Globus pallidus (tissue), 1 donor: ENCODE measurements at regions not wholly inside any gene's neighbourhood (a gene's known extent, or its start where the extent isn't known, plus 50 kb on each side); places are given as distances from the start of the nearest gene placed in this dataset.

ENCODE experiments used
- DNase-seq: peaks from one replicate; pipeline ENCODE4 v3.0.0-alpha.2; 2015; ENCODE audit warnings: low spot score

DNA sequence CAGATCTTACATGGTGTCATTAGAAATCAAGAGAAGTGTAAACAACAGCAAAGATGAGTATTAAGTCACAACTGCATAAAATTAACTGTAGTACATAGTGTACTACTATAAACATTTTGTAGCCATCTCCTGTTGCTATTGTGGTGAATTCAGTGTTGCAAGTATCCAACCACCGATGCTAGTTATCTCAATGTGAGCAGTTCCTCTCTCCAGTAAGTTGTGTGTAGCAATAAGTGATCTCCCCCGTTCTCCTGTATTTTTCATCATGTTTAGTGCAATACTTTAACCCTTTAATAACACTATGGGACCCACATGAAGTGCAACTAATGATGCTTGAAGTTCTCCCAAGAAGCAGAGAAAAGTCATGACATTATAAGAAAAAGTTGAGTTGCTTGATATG, 264.7 kb upstream of the KCNH8 start:
- no peak for DNase-seq

DNA sequence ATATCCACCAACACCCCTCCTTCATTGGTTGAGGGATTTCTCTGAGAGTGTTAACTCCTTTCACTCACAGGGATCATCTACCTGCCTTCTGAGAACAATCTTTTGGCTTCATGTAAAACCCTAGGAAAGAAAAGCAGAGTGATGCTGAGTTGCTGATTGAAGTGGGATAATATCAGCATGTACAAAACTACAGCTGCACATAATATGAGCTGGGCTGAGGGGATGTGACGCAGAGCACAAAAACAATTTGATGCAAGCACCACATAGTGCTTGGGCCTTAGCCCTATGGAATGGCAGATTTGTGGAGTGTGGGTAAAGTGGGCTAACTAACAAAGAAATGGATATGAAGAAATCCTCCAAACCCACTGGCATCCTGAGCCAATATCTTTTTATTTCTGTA, 267.6 kb upstream of the KCNH8 start:
- no peak for DNase-seq

DNA sequence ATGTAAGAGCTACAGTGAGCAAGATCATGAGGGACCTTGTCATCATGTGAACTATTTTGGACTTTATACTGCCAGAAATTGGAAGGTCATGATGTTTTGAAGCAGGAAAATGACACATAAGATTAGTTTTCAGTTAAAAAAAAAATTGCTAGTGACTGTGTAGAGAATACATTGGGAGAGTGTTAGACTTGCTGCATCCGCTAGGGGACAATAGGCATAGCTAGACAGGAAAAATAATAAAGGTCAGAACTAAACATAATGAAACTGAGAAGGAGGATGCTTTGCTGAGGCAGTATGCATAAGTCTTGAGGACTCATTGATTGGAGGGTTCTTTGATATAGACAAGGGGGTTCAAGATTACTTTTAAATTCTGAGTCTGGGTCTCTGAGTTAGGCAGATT, 275.8 kb upstream of the KCNH8 start:
- no peak for DNase-seq

DNA sequence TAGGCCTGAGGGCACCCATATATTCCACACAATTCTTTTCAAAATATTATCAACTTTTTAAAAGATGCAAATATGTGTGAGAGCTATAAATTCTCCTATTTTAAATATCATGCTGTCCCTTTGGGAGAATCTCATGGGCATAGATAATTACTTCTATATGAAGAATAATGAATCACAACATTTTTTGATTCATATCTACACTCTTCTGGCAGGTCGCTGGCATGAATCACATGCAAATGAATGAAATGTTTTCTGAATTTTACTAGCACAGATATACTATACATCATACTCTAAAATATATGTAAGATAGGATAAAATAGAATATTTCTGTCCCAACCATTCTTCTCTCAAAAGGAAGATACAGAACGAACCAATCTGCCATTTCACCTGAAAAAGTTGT, 277.7 kb upstream of the KCNH8 start:
- no peak for DNase-seq

DNA sequence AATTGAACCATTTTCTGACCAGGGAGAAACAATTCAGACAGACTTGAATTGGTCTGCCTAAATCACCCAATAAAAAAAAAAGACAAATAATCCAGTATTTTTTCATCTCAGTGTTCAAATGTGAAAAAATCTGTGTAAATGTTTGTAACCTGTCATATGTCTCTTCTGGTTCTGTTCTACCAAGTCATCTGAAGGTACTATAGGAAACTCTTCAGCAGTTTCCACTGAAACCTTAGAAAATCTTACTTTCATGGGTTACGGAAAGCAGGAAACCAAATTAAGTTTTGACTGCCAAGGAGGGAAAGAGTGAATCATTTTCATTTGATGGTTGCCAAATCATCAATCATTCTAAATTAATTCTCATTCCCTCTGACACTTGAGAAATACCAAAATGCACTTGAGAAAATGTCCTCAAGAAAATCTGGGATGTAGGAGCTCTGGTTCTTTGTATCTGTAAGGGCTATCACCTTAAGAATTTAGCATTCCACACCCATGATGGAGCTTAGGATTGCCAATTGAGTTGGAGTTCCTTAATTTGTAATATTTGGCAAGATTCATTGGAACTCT, 278.2 kb upstream of the KCNH8 start:
- DNase-seq, result no peak

DNA sequence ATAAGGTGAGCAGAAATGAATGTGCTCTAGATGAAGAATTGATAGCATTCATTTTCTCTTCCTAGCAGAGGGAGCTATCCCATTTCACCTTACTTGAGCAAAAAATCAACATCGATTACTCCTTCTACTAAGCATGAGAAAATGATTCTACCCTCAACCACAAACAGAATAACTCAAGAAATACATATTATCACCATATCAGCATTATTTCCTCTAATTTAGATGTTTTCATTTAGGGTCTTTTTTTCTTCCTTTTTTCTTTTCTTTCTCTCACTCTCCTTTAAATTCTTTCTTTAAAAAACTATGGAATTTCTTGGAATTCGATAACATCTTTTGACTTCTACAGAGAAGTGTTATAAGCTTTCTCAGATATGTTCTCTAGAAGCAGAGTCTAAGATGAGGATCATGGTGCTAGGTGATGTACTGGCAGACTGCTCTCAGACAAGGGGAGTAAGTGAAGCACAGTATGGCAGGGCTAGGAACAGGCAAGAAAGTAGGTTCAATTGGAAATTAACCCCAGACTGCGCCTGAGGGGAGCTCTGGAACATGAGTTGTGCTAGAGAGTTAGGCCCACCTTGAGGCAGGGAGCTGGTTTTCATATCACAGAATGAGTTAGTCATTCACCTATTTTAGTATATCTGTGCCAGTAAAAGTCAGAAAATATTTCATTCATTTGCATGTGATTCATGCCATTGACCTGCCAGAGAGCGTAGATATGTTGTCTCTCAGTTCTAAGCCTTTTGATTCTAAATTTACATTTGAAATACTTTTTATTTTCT, 279.2 kb upstream of the KCNH8 start:
- no peak for DNase-seq

DNA sequence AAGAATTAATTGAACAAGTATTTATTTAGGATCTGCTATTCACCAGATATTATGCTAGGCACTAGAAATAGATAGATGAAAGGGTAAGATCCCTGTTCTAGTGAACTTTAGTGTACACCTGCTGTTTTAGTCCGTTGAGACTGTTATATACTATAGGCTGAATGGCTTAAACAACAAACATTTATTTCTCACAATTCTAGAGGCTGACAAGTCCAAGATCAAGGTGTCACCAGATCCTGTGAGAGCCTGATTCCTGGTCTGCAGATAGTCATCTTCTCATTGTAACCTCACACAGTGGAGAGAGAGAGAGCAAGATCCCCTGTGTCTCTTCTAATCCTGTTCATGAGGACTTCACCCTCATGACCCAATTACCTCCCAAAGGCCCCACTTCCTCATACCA, 281.4 kb upstream of the KCNH8 start:
- no peak for DNase-seq

DNA sequence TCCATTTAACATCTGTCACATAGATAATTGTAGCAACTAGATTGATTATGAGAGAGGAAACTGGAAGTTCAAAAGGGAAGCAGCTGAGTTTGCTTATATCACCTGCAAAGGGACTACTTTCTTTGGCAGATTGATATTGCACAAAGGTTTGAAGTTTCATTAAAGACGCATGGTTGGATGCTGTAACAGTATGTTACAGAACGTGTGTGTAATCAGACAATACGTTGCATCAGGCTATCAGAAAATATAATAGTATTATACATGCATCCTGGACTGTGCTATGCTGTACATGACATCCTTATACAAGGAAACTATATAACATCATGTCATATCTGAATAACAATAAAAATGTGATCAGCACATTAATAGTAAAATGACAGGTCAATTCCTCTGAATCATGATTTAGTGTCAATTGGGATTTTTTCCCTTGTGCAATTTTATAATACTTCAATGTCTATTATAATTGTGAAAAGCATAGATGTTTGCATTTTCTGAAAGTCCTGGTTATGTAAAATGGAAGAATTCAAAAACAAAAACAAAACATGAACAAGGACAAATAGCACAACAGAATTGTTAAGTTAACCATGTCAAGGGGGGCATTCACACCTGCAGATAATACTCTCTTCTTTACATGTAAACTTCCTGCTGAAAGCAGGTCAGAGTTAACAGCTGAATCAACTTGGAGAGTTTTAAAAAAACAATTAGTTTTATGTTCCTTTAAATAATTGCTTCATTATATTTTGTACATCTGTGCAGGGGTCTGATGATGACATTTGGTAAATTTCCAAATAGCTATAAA, 283.2 kb upstream of the KCNH8 start:
- no peak for DNase-seq

DNA sequence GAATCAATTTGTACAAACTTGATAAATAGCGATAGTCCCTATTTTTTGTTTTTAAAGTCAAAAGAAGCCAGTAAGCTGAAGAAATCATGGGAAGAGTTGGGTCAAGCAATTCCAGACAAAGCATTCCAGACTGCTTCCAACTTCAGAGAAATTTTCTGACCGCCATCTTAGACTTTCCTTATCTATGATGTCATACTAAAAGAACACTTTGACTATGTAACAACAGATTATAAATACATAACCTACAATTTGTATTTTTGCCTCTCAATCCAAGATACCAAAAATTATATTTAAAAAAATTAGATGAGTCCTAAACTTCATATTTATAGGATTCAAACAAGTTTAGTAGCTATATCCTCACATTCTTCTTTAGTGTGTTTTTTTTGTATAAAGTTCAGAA, 286.2 kb upstream of the KCNH8 start:
- DNase-seq, result no peak

GRCh38 chr3:18861137-18861536, 287.2 kb upstream of the KCNH8 start:
- DNase-seq, result no peak

- DNase-seq, result no peak
Measured at GRCh38 chr3:18853269-18853668, 295.0 kb upstream of the KCNH8 start.

DNA sequence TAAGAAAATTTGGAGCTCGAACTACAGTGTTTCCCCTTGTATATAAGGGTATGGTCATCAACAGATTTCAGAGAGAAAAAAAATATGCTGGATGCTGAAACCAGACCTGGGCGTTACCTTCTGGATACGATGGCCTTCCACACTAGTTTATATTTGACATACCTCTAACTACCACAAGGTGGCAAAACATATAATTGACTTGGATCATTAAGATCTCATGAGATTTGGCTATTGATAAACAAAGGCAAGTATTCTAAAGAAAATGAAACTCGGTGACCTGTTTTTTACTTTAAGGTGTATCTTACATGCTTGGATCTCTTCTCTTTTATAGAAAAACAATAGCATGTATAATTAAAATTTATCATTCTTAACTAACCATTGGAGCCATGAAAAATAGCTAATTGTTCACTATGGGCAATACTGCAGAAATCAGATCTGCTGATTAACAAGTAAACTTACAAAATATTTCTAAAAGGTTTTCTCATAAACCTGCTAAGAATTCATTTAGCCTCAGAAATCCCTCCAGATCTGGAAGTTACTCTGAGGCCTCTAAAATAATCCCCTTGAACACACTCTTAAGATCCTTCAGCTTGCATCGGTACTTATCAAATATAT, 300.6 kb upstream of the KCNH8 start:
- DNase-seq, result peak; percentile 2

DNA sequence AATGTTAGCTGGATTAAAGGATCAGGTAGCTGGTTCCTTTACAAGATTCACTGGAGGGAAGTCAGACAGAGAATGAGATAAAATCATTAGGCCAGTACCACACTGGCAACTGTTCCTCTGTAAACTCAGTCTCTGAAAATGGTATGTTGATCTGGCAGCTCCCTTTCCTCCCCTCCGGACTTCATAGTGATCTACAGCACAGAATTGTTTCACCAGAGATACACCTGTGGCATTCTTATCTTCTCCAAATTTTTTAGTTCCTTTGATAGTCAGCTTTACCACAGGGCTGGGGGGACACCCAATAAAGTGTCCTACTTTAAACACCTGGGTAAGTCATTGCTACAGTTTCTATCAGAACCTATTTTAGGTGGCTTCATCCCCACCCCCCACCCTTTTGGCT, 304.3 kb upstream of the KCNH8 start:
- DNase-seq, result no peak

- DNase-seq, result no peak
Measured at GRCh38 chr3:18843188-18843587, 305.1 kb upstream of the KCNH8 start.

DNA sequence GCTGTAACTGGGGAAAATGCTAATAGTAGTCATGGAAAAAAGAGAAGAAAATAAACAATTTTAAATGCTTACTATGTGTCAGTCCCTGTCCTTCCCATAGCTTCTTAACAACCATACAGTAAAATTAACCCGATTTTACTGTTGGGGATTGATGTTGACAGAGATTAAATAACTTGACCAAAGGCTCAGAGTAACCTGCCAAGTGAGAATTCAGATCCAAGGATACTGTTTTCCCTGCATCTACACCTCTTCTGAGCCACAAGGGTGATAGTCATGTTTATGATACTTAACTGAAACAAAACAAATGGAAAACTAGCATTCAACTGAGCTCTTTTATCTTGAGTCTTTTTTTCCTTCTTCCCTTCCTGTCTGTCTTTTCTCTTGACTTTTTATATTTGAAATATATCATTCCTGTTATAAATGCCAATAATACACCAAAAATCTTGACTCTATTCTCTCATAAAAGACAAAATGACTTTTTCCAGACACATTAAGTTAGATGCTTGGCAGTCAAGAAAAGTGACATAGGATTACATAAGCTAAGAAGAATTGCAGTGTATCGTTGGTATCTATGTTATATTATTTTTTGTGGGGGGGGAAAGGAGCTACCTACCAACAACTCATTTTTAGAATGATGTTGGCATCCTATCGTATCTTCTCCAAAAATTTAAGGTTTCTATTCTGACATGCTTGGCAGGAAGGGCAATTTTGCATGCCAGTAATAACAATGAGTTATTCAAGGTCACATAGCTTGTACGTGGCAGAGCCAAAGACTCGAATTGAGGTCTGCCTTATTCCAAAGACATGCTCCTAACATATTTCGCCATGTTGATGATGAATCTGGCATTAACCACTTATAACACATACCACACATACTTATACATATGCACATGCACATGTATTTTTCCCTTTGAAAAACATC, 306.6 kb upstream of the KCNH8 start:
- DNase-seq, result no peak

DNA sequence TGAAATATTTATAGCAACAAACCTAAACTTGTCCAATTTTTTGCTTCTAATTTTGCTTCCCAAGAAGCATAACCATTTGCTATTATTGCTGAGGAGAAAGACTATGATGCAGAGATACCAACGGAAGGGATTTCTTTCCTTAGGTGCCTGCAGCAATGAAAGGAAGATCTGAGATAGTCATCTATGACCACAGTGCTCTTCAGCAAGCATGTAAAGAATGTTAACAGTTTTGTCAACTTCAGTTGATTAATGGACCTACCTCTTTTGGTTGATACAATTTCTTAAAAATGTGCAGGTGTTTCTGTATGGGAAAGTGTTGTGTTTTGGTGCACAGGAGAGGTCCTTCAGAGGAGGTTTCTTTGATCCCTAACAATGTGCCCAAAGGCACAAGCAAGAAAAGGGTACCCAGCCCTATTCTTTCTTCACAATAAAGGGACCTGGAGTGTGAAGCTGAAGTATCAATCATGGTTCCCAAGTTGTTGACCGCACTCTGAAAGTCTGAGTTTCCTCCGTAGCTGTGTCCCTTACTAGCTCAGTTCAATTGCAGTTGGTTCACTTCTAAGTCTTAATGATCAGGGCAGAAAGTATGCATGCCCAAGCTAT, 307.7 kb upstream of the KCNH8 start:
- no peak for DNase-seq

DNA sequence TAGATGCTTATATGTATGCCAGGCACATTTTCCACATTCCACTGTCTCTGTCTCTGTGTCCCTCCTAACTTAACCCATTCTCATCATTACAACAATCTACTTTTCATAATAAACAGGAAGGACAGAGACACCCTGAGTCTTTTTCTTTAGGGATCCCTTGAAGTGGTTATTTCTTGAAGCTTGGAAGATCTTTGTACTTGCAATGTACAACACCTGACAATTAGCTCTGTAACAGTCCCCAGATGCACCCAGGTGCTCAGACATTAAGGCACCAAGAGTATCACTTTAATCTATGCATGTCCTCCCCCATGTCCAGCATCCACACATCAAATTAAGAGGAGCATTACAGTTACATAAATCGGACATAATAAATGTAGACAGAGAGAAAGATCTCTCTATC, 309.6 kb upstream of the KCNH8 start:
- no peak for DNase-seq

- no peak for DNase-seq
Measured at GRCh38 chr3:18837137-18837755, 311.1 kb upstream of the KCNH8 start.

DNA sequence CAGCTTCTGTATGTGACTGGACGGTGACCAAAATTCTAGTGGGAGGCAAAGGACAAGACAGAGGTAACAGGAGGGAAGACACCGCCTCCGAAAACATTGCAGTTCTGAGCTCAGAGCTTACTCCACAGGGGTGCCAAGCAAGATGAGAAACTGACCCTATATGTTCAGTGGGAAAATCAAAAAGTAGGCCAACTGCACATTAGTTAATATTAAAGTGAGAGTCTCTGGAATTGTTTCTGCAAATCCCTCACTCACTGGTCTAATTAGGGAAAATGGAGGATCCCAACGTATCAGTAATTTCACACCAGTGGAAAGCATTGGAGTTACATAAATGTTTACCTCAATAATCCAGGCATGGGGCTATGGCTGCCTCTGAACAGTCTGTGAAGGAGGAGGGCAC, 313.3 kb upstream of the KCNH8 start:
- DNase-seq, result no peak

DNA sequence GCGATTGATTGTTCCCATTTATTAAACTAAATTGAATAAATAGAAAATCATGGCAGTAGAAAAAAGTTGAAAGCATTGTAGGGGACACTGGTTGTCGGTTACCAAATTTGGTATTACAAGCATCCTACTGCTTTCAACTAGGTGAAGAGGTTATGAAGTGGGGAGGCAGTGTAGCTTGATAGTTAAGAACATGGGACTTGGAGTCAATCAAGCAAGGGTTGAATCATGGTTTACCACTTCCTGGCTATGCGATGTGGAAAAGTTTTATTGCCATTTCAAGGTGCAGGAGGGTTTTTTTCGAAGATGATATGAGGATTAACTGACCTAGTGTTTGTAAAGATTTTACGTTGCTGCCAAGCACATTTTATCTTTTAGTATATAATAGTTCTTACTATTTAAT, 318.2 kb upstream of the KCNH8 start:
- no peak for DNase-seq

DNA sequence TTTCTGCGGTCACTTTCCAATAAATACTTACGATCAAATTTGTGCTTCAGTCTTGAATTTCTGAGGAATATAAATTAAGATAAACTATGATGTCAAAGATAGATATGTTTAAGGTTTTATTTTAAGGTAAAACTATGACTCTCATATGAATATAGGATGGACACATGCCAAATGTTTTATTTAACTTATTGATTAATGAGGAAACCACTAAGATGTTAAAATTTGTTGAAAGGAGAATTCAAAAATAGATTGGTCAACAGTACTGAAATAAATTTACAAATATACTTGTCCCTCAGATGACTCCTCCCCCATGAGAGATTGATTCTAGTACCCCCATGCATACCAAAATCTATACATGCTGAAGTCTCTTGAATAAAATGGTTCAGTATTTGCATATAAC, 319.7 kb upstream of the KCNH8 start:
- DNase-seq, result no peak
